ENCODE measurements at regions not wholly inside any gene's neighbourhood (a gene's known extent, or its start where the extent isn't known, plus 50 kb on each side); places are given as distances from the start of the nearest gene placed in this dataset.

- no peak for FAIRE-seq
- no peak for TF ChIP-seq POLR2A (IDR thresholded peaks at IDR 0.05; ENCODE audit: low read depth, low read length)
- no peak for TF ChIP-seq POLR2AphosphoS5 (IDR thresholded peaks at IDR 0.05; ENCODE audit: low read depth, low read length)
- TF ChIP-seq TAF1 (IDR thresholded peaks at IDR 0.05; ENCODE audit: borderline replicate concordance, low read depth, low read length), result no peak
- DNase-seq (ENCODE audit: insufficient read length), result no peak
These were observed 148.0 kb downstream of the TSEN15 start for GRCh38 chr1:184199438-184200085.

- no peak for TF ChIP-seq POLR2A (IDR thresholded peaks at IDR 0.05; ENCODE audit: low read depth, low read length)
- TF ChIP-seq POLR2AphosphoS5 (IDR thresholded peaks at IDR 0.05; ENCODE audit: low read depth, low read length), result no peak
- TF ChIP-seq TAF1 (IDR thresholded peaks at IDR 0.05; ENCODE audit: borderline replicate concordance, low read depth, low read length), result no peak
- no peak for DNase-seq (ENCODE audit: insufficient read length)
- no peak for FAIRE-seq
These were observed 157.1 kb downstream of the TSEN15 start for GRCh38 chr1:184208622-184209021.

- TF ChIP-seq TAF1 (IDR thresholded peaks at IDR 0.05; ENCODE audit: borderline replicate concordance, low read depth, low read length) (no peak), POLR2AphosphoS5 (IDR thresholded peaks at IDR 0.05; ENCODE audit: low read depth, low read length) (no peak), POLR2A (IDR thresholded peaks at IDR 0.05; ENCODE audit: low read depth, low read length) (no peak)
- FAIRE-seq (no peak), DNase-seq (ENCODE audit: insufficient read length) (no peak)
These were observed 158.5 kb downstream of the TSEN15 start for GRCh38 chr1:184210031-184210430.

GRCh38 chr1:184210862-184211261 lies 159.3 kb downstream of the TSEN15 start:
- DNase-seq (ENCODE audit: insufficient read length) (no peak), FAIRE-seq (no peak)
- TF ChIP-seq POLR2A (IDR thresholded peaks at IDR 0.05; ENCODE audit: low read depth, low read length) (no peak), POLR2AphosphoS5 (IDR thresholded peaks at IDR 0.05; ENCODE audit: low read depth, low read length) (no peak), TAF1 (IDR thresholded peaks at IDR 0.05; ENCODE audit: borderline replicate concordance, low read depth, low read length) (no peak)

GRCh38 chr1:184212649-184213314 lies 161.3 kb downstream of the TSEN15 start:
- no peak for DNase-seq (ENCODE audit: insufficient read length)
- no peak for TF ChIP-seq TAF1 (IDR thresholded peaks at IDR 0.05; ENCODE audit: borderline replicate concordance, low read depth, low read length)
- TF ChIP-seq POLR2A (IDR thresholded peaks at IDR 0.05; ENCODE audit: low read depth, low read length), result no peak
- no peak for TF ChIP-seq POLR2AphosphoS5 (IDR thresholded peaks at IDR 0.05; ENCODE audit: low read depth, low read length)
- no peak for FAIRE-seq

GRCh38 chr1:184214128-184214527 lies 162.6 kb downstream of the TSEN15 start:
- TF ChIP-seq TAF1 (IDR thresholded peaks at IDR 0.05; ENCODE audit: borderline replicate concordance, low read depth, low read length) (no peak), POLR2A (IDR thresholded peaks at IDR 0.05; ENCODE audit: low read depth, low read length) (no peak), POLR2AphosphoS5 (IDR thresholded peaks at IDR 0.05; ENCODE audit: low read depth, low read length) (no peak)
- no peak for FAIRE-seq
- DNase-seq (ENCODE audit: insufficient read length), result no peak

GRCh38 chr1:184215274-184215925 lies 163.9 kb downstream of the TSEN15 start:
- TF ChIP-seq POLR2AphosphoS5 (IDR thresholded peaks at IDR 0.05; ENCODE audit: low read depth, low read length) (no peak), POLR2A (IDR thresholded peaks at IDR 0.05; ENCODE audit: low read depth, low read length) (no peak), TAF1 (IDR thresholded peaks at IDR 0.05; ENCODE audit: borderline replicate concordance, low read depth, low read length) (no peak)
- FAIRE-seq, result no peak
- DNase-seq (ENCODE audit: insufficient read length), result no peak

GRCh38 chr1:184218458-184219075 lies 167.0 kb downstream of the TSEN15 start:
- TF ChIP-seq POLR2A (IDR thresholded peaks at IDR 0.05; ENCODE audit: low read depth, low read length), result no peak
- no peak for TF ChIP-seq POLR2AphosphoS5 (IDR thresholded peaks at IDR 0.05; ENCODE audit: low read depth, low read length)
- no peak for TF ChIP-seq TAF1 (IDR thresholded peaks at IDR 0.05; ENCODE audit: borderline replicate concordance, low read depth, low read length)
- no peak for FAIRE-seq
- DNase-seq (ENCODE audit: insufficient read length), result no peak

GRCh38 chr1:184219414-184219813 lies 167.4 kb upstream of the C1orf21 start:
- TF ChIP-seq POLR2AphosphoS5 (IDR thresholded peaks at IDR 0.05; ENCODE audit: low read depth, low read length) (no peak), POLR2A (IDR thresholded peaks at IDR 0.05; ENCODE audit: low read depth, low read length) (no peak), TAF1 (IDR thresholded peaks at IDR 0.05; ENCODE audit: borderline replicate concordance, low read depth, low read length) (no peak)
- no peak for DNase-seq (ENCODE audit: insufficient read length)
- FAIRE-seq, result no peak

- TF ChIP-seq POLR2AphosphoS5 (IDR thresholded peaks at IDR 0.05; ENCODE audit: low read depth, low read length), result no peak
- TF ChIP-seq TAF1 (IDR thresholded peaks at IDR 0.05; ENCODE audit: borderline replicate concordance, low read depth, low read length), result no peak
- no peak for TF ChIP-seq POLR2A (IDR thresholded peaks at IDR 0.05; ENCODE audit: low read depth, low read length)
- no peak for FAIRE-seq
- no peak for DNase-seq (ENCODE audit: insufficient read length)
These were observed 166.9 kb upstream of the C1orf21 start for GRCh38 chr1:184219883-184220282.

- FAIRE-seq (no peak), DNase-seq (ENCODE audit: insufficient read length) (no peak)
- TF ChIP-seq TAF1 (IDR thresholded peaks at IDR 0.05; ENCODE audit: borderline replicate concordance, low read depth, low read length), result no peak
- TF ChIP-seq POLR2AphosphoS5 (IDR thresholded peaks at IDR 0.05; ENCODE audit: low read depth, low read length), result no peak
- TF ChIP-seq POLR2A (IDR thresholded peaks at IDR 0.05; ENCODE audit: low read depth, low read length), result no peak
These were observed 165.7 kb upstream of the C1orf21 start for GRCh38 chr1:184221087-184221486.
